Right ventricle myocardium superior (tissue), 1 donor: ENCODE measurements at regions not wholly inside any gene's neighbourhood (a gene's known extent, or its start where the extent isn't known, plus 50 kb on each side); places are given as distances from the start of the nearest gene placed in this dataset.
"Not testable (repeated sequence)": the region's sequence is repeated elsewhere in the genome, so short reads cannot be mapped to it uniquely, and the experiment has no call there.

Experiments used
- ATAC-seq: fragments of 200-7000 bp; cut with Tn5 transposase; one replicate; pipeline ENCODE4 v1.9.1; 2020; ENCODE audit warnings: mild to moderate bottlenecking; ENCODE audit not compliant: poor library complexity
- DNase-seq: peaks from one replicate; pipeline ENCODE4 v3.0.0-alpha.2; 2020
- intact Hi-C: fragments of 100-400 bp; cut with DNase I; formaldehyde crosslinking; loops from one replicate; pipeline ENCODE4 v1.11.2; 2022
- donor health status: DM: no; HTN: yes; CAD: no; lungs with severe emphysema.

DNA sequence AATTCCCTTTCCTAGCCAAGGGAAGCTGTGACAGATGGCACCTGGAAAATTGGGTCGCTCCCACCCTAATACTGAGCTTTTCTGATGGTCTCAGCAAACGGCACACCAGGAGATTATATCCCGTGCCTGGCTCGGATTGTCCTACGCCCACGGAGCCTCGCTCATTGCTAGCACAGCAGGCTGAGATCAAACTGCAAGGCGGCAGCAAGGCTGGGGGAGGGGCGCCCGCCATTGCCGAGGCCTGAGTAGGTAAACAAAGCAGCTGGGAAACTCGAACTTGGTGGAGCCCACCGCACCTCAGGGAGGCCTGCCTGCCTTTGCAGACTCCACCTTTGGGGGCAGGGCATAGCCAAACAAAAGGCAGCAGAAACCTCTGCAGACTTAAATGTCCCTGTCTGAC lies 168.0 kb upstream of the SRD5A2 start:
- DNase-seq, intact Hi-C loops, ATAC-seq: not testable (repeated sequence)

DNA sequence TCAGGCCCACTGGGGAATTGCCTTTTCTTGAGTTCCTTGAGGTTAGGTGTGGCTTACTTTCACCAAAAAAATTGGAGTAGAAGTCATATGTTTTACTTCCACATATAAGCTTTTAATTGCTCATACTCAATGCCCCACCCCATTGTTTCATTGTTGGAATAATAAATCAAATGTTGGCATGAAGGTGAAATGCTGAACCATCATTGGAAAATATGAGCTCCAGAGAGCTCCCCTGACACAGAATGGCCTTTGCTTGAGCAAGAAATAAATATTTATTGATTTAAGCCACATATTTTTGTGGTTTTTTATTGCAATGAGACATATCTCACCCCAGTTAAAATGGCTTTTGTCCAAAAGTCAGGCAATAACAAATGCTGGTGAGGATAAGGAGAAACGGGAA lies 167.3 kb upstream of the SRD5A2 start:
- ATAC-seq: no peak
- DNase-seq: no peak
- intact Hi-C loops: no loop called here

DNA sequence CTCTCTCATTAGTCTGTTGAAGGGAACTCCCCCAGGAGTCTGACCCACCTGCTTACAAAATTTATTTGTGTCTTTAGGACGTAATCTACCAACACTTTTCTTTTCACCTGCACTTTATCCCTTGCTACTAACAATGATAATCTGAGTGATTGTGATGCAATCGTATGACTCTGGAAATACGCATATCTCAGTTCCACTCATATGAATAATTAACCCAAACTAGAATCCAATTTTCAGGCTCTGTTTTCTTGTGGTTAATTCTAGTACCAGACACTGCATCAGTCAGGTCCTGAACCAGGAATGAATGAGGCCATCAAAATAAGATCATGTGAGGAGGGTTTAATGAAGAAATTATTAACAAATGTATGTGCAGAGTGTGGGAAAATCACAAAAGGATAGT lies 158.4 kb upstream of the SRD5A2 start:
- DNase-seq (no peak), ATAC-seq (no peak)
- intact Hi-C loops: no loop called here

DNA sequence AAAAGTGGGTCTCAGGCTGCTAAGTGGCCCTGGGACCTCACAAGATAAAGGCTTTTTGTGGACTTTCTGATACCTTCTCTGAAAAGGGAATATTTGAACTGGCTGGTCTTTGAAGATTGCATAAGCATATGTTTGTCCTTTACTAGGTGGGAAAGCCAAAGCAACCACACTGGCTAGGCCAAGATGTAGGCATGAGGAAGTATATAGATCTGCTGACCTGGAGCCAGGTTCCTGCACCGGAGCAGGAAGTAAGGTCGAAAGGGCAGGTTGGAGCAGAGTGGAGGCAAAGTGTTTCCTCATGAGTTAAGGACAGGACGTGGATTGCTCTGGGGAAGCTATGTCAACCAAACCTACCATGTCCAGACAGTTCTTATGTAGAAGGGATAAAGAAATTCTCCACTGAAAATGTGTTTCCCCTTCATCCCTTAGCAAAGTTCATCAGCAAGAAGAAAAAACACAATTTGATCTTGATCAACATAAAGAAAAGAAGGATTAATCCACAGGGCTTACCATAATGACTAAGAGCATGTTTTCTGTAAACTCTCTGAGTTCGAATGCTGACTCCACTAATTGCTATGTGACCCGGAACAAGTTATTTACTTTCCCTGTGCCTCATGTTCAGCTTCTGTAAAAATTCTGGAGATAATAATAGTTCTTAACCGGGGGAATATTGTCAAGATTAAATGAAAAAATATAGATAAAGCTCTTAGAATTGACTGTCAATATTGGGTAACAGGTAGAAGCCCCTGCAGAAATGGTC lies 156.1 kb upstream of the SRD5A2 start:
- no peak for ATAC-seq
- intact Hi-C loops: no loop called here
- DNase-seq: no peak

DNA sequence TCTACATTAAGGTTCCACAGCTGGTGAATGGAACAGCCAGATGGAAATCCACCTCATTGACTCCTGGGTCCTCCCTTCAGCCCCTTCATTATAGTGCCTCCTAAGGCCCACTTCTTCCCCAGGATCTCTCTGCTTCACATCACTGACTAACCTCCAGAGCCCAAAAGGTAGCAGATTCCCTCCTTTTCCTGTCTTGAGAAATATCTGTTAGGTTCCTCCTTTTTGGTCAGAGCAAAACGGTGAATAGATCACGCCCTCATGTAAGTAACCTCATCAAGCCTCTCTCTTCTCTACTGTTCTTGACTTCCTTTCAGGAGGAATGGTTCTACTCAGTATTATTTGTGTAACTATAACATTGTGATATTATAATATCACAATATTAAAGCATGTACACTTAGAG lies 155.0 kb upstream of the SRD5A2 start:
- DNase-seq (no peak), ATAC-seq (no peak)
- intact Hi-C loops: no loop called here

DNA sequence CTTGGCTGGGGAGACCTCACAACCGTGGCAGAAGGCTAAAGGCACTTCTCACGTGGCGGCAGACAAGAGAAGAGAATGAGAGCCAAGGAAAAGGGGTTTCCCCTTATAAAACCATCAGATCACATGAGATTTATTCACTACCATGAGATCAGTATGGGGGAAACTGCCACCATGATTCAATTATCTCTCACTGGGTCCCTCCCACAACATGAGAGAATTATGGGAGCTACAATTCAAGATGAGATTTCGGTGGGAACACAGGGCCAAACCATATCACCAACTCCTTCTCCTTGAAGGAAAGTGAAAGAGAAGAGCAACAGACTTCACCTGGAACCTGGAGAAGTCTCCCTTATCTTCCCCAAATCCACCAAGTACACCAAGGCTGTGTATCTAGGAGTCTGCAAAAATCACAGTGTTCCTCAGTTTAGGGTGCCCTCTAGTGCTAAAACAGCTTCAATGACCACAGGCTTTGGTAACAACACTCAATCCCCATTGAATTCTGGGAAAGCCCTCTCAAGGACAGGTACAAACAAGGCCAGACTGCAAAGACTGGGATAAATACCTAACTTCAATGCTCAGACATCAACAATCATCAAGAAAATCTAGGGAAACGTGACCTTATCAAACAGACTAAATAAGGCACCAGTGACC lies 148.8 kb upstream of the SRD5A2 start:
- DNase-seq: no peak
- intact Hi-C loops: no loop called here
- ATAC-seq: no peak

DNA sequence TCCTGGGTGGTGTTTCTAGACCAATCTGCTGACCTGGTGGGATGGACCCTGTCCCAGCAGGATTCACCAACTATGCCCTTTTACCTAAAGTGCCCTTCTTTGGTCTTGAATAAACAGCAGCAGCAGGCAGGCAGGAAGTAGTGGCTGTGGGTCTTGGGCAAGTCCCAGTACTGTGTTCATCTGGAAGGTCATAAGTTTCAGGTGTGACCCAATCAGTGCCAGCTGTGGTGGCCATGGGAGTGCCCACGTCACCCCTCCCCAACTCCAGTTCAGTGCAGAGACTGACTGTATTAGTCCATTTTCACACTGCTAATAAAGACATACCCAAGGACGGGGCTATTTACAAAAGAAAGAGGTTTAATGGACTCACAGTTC lies 148.3 kb upstream of the SRD5A2 start:
- intact Hi-C loops: no loop called here
- no peak for ATAC-seq
- no peak for DNase-seq

DNA sequence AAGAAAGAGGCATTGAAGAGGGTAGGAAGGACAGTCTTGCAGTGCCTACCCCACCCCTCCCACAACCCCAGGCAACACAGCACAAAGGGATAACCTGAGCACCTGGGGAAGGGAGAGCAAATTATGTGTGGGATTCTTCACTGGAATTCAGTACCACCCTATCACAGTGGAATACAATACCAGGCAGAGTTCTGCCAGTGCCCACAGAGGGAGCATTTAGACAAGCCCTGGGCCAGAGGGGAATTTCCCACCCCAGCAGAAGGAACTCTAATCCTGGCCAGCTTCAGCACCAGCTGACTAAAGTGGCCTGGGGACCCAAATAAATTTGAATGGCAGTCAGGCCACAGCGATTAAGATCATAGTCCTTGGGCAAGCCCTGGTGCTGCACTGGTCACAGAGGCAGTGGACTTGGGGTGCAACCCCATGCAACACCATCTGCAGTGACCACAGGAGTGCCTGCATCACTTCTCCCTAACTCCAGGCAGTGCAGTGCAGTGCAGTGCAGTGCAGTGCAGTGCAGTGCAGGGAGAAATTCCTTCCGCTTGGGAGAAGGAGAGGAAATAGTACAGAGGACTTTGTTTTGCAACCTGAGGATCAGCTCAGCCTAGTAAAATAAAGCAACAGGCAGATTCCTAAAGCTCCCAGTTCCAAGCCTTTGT lies 147.8 kb upstream of the SRD5A2 start:
- ATAC-seq (no peak), DNase-seq (no peak)
- intact Hi-C loops: no loop called here

DNA sequence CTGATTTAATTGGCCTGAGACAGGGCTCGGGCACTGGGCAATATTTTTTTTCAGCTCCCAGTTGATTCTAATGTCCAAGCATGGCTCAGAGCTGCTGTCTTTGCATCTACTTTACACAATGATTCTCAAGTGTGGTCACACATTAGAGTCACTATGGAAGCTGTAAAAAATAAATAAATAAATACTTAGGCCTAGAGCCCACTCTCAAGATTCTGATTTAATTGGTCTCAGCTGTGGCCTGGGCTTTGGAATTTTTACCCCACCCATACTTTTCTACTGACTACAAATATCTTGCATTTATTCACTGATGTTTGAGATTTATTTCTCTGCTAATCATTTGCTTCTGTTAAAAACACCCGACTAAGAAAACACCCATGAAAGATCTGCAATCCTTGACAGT lies 145.7 kb upstream of the SRD5A2 start:
- intact Hi-C loops: no loop called here
- DNase-seq: no peak
- ATAC-seq: no peak

DNA sequence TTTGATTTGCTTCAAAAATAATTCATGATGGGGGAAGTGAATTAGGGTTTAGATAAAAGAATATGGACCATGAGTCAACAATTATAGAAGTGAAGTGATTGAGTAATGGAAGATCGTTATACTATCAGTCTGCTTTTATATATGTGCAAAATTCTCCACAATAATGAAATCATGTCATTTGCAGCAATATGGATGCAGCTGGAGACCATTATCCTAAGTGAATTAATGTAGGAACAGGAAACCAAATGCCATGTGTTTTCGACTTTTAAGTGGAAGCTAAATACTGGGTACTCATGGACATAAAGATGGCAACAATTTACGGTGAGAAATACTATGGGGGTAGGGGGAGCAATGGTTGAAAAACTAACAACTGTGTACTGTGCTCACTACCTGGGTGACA lies 144.7 kb upstream of the SRD5A2 start:
- DNase-seq (no peak), ATAC-seq (no peak)
- intact Hi-C loops: no loop called here

DNA sequence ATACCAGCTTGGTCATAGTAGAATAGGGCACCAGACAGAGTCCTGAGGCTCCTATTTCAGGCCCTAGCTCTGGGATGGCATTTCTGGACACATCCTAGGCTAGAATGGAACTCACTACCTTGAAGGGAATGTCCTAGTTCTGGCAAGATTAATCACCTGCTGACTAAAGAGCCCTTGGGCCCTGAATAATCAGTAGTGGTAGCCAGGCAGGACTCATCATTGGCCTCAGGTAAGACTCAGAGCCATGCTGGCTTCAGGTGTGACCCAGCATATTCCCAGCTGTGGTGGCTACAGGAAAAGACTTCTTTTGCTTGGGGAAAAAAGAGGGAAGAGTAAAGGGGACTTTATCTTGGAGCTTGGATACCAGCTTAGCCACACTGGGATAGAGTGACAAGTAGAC lies 131.0 kb upstream of the SRD5A2 start:
- DNase-seq: no peak
- ATAC-seq: no peak
- intact Hi-C loops: no loop called here

DNA sequence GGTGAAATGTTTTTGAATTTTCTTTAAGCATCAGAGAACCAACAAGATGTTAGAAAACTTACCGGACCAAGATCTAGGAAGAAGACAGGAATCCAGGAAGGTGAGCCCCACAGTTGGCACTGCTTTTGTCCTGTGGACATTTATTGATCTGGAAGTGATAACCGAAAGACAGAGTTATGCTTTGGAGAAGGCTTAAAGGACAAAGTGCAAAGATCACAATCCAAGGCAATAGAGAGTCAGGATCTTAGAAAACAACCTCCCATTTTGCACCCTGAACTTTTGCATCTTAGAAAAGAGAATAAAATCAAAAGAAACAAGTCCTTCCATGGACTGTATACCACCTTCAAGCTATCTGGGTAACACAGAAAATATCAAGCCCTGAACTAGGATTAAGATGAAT lies 129.4 kb upstream of the SRD5A2 start:
- DNase-seq: no peak
- ATAC-seq: no peak
- intact Hi-C loops: no loop called here

DNA sequence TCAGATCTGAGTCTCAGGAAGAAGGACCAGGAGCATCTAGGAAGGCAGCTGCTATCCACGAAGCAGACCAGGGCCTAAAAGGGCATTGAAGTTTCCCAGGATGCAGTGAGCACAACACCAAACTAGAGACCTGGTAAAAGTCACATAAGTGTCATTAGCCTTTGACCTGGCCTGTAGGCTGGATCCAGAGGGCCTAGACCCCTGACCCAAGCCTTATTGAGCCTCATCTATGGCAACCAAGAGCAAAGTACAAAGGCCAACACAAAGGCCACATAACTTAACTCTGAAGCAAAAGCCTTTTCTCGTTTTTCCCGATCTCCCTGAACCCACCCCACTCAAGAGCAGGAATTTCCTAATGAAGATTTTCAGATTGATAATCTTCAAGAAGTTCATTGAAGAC lies 127.3 kb upstream of the SRD5A2 start:
- no peak for DNase-seq
- ATAC-seq: no peak
- intact Hi-C loops: no loop called here

DNA sequence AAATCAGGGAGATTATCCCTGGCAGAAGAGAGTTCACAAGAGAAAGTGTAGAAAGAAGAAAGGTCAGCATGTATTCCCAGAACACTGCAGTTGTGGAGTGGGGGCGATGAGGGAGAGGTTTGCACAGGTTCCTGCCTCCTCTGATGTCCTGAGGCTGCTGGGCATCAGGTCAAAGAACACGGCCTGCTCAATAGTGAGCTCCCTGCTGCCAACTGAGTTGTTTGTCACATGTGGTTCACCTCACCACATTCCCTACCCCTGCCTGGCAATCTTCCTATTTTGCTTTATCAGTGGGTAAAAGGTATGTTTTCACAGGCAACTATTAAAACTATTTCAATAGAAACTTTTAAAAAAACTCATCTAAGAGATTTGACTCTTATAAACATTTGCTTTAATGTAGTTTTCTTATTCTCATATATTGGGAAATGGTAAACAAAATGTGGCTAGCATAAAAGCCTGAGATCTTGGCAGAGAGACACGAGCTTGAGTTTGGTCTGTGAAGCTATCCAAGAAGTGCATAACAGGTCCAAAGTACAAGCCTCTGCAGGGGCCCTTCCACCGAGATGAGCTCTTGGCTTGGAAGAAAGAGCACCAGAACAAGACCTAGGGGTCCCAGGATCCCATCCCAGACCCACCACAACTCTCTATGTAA lies 123.9 kb upstream of the SRD5A2 start:
- DNase-seq (peak; percentile 40), ATAC-seq (no peak)
- intact Hi-C loops: no loop called here

DNA sequence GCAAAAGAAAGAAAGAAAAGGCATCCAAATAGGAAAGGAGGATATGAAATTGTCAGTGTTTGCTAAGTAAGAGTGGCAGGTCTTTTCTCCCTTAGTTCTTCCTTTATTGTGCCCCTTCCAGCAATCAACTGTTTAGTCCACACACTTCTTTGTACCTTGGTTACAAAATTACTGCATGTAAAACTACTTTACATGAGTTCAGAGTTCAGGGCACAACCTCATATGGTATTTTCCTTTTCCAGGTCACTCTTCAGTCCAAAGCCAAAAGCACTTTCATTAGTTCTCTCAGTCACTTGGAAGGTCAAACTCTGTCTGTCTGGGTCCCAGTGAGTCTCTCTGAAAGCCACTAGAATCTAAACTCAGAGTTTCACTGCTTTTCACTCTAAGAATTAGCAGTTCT lies 122.5 kb upstream of the SRD5A2 start:
- intact Hi-C loops: no loop called here
- DNase-seq (no peak), ATAC-seq (no peak)

DNA sequence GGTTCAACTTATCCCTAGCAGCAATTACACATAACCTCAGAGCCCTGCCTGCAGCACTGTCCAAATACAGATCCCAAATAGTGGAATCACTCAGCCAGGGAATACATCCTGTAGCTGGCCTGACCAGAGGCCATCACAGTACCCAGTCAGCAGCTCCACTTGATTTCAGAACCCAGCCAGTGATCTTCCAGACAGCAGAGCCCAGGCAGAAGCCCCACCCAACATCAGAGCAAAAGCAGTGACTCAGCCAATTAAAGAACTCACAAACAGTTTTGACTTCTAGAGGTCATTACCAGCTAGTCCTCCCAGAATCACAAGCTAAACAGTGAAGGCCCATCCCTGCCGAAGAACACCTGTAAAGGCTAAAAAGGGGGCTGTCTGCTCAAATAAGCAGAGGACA lies 118.0 kb upstream of the SRD5A2 start:
- DNase-seq (no peak), ATAC-seq (no peak)
- intact Hi-C loops: no loop called here

DNA sequence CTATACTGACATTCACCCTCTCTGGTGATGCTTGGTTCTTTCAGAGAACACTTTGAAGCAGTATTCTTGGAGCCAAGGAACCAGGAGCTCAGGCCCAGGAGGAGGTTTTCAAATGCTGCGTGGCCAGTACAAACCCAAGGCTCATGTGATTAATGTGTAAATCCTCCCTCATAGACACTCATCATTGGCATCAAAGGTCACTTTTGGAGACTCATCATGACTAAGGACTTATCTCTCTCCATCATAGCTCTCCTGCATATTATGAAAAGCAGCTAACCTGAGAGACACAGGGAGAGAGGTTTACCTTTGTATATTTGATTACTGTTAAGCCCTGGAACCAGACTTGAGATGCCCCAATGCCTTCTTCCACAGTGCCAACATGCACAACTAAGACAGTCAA lies 115.3 kb upstream of the SRD5A2 start:
- DNase-seq (no peak), ATAC-seq (no peak)
- intact Hi-C loops: no loop called here

DNA sequence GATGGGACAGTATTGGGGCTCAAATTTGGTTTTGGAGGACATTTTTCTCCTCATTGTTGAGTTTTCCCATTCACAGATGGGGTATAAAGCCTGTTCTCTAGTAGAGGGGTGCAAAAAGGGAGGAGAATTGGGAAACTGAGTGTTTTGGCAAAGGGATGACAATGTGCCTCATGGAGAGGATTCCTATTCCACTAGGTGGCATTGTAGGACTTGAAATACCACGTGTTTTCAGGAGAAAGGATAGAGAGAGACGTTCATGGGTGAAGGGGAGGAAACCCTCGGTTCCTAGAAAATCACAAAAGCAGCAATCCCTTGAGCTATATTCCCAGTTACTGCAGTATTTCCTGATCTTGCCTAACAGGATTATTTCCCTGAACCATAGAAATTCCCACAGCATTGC lies 113.7 kb upstream of the SRD5A2 start:
- ATAC-seq (no peak), DNase-seq (no peak)
- intact Hi-C loops: no loop called here

DNA sequence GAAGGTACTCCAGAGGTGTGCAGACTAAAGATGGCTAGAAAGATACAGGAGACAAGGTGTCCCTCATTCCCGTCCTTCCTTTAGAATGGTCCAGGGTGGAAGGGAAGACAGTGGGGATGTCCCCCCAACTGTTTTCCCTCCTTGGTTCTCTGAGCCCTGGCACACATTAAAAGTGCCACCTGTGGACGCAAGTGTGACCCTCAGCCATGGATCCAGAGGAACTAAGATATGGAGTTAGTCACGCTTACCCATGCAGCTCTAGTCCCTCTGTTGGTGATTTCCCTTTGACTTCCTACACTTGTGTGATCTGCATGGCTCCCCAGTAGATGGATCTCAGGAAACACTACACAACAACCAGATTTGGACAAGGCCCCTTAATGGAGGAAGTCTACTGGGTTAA lies 113.1 kb upstream of the SRD5A2 start:
- intact Hi-C loops: no loop called here
- no peak for DNase-seq
- no peak for ATAC-seq

DNA sequence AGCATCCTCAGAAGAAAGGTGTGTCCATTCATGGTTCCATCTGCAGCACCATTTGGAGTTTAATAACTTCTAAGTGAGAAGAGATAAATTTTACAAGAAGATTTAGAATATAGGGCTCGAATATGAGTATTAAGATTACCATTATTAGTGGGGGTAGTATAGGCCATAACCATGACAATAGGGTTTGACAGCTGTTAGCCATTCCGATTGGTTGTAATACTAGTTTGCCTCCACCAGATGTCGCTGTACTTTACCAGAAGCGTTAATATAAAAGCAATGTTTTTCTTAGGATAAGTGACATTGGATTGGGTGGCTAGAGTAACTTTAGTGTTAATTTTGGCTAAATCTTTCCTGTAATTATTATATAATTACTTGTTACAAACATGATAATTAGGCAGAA lies 107.5 kb upstream of the SRD5A2 start:
- intact Hi-C loops: no loop called here

More for the DNA sequence above, 107.5 kb upstream of the SRD5A2 start:
- DNase-seq: no peak
- ATAC-seq: no peak
